ENCODE measurements at regions not wholly inside any gene's neighbourhood (a gene's known extent, or its start where the extent isn't known, plus 50 kb on each side); places are given as distances from the start of the nearest gene placed in this dataset.
"Not testable (repeated sequence)": the region's sequence is repeated elsewhere in the genome, so short reads cannot be mapped to it uniquely, and the experiment has no call there.

GRCh38 chr1:222057162-222057561 lies 315.3 kb upstream of the DUSP10 start:
- no peak overlapping the region for H3K4me3 ChIP-seq (ENCODE audit: low read depth, low read length)
- TF ChIP-seq CTCF (IDR thresholded peaks at IDR 0.05; ENCODE audit: insufficient read depth, low read length, missing control alignments) = no peak
- CTCF ChIA-PET = no interaction called here
- DNase-seq (ENCODE audit: low read depth, low spot score) = no peak
- POLR2A ChIA-PET = no interaction called here

GRCh38 chr1:222054416-222054815 lies 312.5 kb upstream of the DUSP10 start:
- no peak for TF ChIP-seq CTCF (IDR thresholded peaks at IDR 0.05; ENCODE audit: insufficient read depth, low read length, missing control alignments)
- POLR2A ChIA-PET = no interaction called here
- no peak for DNase-seq (ENCODE audit: low read depth, low spot score)
- no peak overlapping the region for H3K4me3 ChIP-seq (ENCODE audit: low read depth, low read length)
- CTCF ChIA-PET = interaction anchor here (2.3 kb wide), 1 partner anchor 410 kb away, joined by 5 read pairs; no protein-coding TSS in a partner anchor

- H3K4me3 ChIP-seq (ENCODE audit: low read depth, low read length) = no peak overlapping the region
- DNase-seq (ENCODE audit: low read depth, low spot score) = no peak
- ChIA-PET CTCF (interaction anchor here (0.8 to 2.3 kb wide), 2 partner anchors 14 to 411 kb away, joined by 3 to 5 read pairs; no protein-coding TSS in a partner anchor), POLR2A (no interaction called here)
- no peak for TF ChIP-seq CTCF (IDR thresholded peaks at IDR 0.05; ENCODE audit: insufficient read depth, low read length, missing control alignments)
Observed at GRCh38 chr1:222053790-222054294, 312.0 kb upstream of the DUSP10 start.

- POLR2A ChIA-PET; DNase-seq (ENCODE audit: low read depth, low spot score); H3K4me3 ChIP-seq (ENCODE audit: low read depth, low read length): not testable (repeated sequence)
- CTCF ChIA-PET = interaction anchor here (0.9 to 1.4 kb wide), 3 partner anchors 21 to 404 kb away, joined by 3 to 4 read pairs (median 3); no protein-coding TSS in a partner anchor
Observed at GRCh38 chr1:222051311-222051710, 309.4 kb upstream of the DUSP10 start.

- DNase-seq (ENCODE audit: low read depth, low spot score); CTCF ChIA-PET: not testable (repeated sequence)
Observed at GRCh38 chr1:222049661-222050060, 307.8 kb upstream of the DUSP10 start.

GRCh38 chr1:222049176-222049575 lies 307.3 kb upstream of the DUSP10 start:
- H3K4me3 ChIP-seq (ENCODE audit: low read depth, low read length) = no peak overlapping the region
- ChIA-PET POLR2A (no interaction called here), CTCF (no interaction called here)
- no peak for TF ChIP-seq CTCF (IDR thresholded peaks at IDR 0.05; ENCODE audit: insufficient read depth, low read length, missing control alignments)
- no peak for DNase-seq (ENCODE audit: low read depth, low spot score)

More at GRCh38 chr1:222049661-222050060, 307.8 kb upstream of the DUSP10 start:
- POLR2A ChIA-PET; H3K4me3 ChIP-seq (ENCODE audit: low read depth, low read length): not testable (repeated sequence)

GRCh38 chr1:222048094-222048595 lies 306.3 kb upstream of the DUSP10 start:
- TF ChIP-seq CTCF (IDR thresholded peaks at IDR 0.05; ENCODE audit: insufficient read depth, low read length, missing control alignments) = no peak
- ChIA-PET POLR2A (interaction anchor here (0.7 to 0.9 kb wide), 2 partner anchors 154 to 306 kb away, joined by 3 read pairs; partner anchors contain the start of gene DUSP10), CTCF (interaction anchor here (1.3 to 1.5 kb wide), 5 partner anchors 13 to 329 kb away, joined by 3 to 5 read pairs (median 3); no protein-coding TSS in a partner anchor)
- peak; percentile 45 for DNase-seq (ENCODE audit: low read depth, low spot score)
- no peak overlapping the region for H3K4me3 ChIP-seq (ENCODE audit: low read depth, low read length)
